HepG2 (cell line): ENCODE measurements at regions not wholly inside any gene's neighbourhood (a gene's known extent, or its start where the extent isn't known, plus 50 kb on each side); places are given as distances from the start of the nearest gene placed in this dataset.

ENCODE experiments used
- ATRX ChIP-seq: sonication (generic); formaldehyde crosslinking; IDR thresholded peaks from 2 replicates; pipeline ENCODE4 v1.4.0; 2020; ENCODE audit warnings: missing genetic modification reagents, borderline replicate concordance
- GABPA ChIP-seq, 2 experiments: IDR thresholded peaks; 2 replicates each; pipeline ENCODE4 v1.6.1; 2011 to 2016; ENCODE audit warnings: low read depth in 2 of 2, low read length in 1 of 2, missing biosample characterization in 1 of 2, missing genetic modification characterization in 1 of 2
- HNRNPL ChIP-seq: fragments of 200-400 bp; formaldehyde crosslinking; IDR thresholded peaks from 2 replicates; pipeline ENCODE4 v1.6.1; 2017; ENCODE audit warnings: mild to moderate bottlenecking, low read depth, low read length
- MEIS2 ChIP-seq: sonication (generic); formaldehyde crosslinking; IDR thresholded peaks from 2 replicates; pipeline ENCODE4 v1.9.0; 2021; ENCODE audit warnings: mild to moderate bottlenecking, missing genetic modification reagents
- NFE2L1 ChIP-seq: sonication (generic); formaldehyde crosslinking; IDR thresholded peaks from 2 replicates; pipeline ENCODE4 v1.4.0; 2020; ENCODE audit warnings: missing genetic modification reagents, mild to moderate bottlenecking, borderline replicate concordance
- NR2C2 ChIP-seq: sonication (generic); formaldehyde crosslinking; IDR thresholded peaks from 2 replicates; pipeline ENCODE4 v1.4.0; 2020; ENCODE audit warnings: missing genetic modification reagents, mild to moderate bottlenecking, moderate library complexity, borderline replicate concordance
- ONECUT2 ChIP-seq: sonication (generic); formaldehyde crosslinking; IDR thresholded peaks from 2 replicates; pipeline ENCODE4 v1.4.0; 2020; ENCODE audit warnings: missing genetic modification reagents
- POLR2G ChIP-seq: fragments of 200-400 bp; formaldehyde crosslinking; IDR thresholded peaks from 2 replicates; pipeline ENCODE4 v1.6.1; 2018; ENCODE audit warnings: mild to moderate bottlenecking, low read depth, low read length, moderate library complexity
- SMAD9 ChIP-seq: sonication (generic); formaldehyde crosslinking; IDR thresholded peaks from 2 replicates; pipeline ENCODE4 v1.5.1; 2020; ENCODE audit warnings: mild to moderate bottlenecking, missing genetic modification reagents
- STAT5B ChIP-seq: sonication (generic); formaldehyde crosslinking; IDR thresholded peaks from 2 replicates; pipeline ENCODE4 v1.4.0; 2020; ENCODE audit warnings: missing genetic modification reagents
- ZBTB8A ChIP-seq: sonication (generic); formaldehyde crosslinking; IDR thresholded peaks from 2 replicates; pipeline ENCODE4 v1.4.0; 2020; ENCODE audit warnings: mild to moderate bottlenecking, low read depth, missing genetic modification reagents, borderline replicate concordance
- ZC3H13 ChIP-seq: sonication (generic); formaldehyde crosslinking; IDR thresholded peaks from 2 replicates; pipeline ENCODE4 v1.8.1; 2023; ENCODE audit warnings: mild to moderate bottlenecking, missing genetic modification reagents, moderate library complexity
- ZNF567 ChIP-seq: sonication (generic); formaldehyde crosslinking; IDR thresholded peaks from 2 replicates; pipeline ENCODE4 v1.8.1; 2023; ENCODE audit warnings: mild to moderate bottlenecking, missing genetic modification reagents, borderline replicate concordance
- TF ChIP-seq, protein P1 (sequence below): sonication (generic); formaldehyde crosslinking; IDR thresholded peaks from 2 replicates; pipeline ENCODE4 v1.8.0; 2022; ENCODE audit warnings: mild to moderate bottlenecking, missing genetic modification reagents
- TF ChIP-seq, protein P2 (sequence below): sonication (generic); formaldehyde crosslinking; IDR thresholded peaks from 2 replicates; pipeline ENCODE4 v1.4.0; 2020; ENCODE audit warnings: missing genetic modification reagents
- TF ChIP-seq, protein P3 (sequence below): sonication (generic); formaldehyde crosslinking; IDR thresholded peaks from 2 replicates; pipeline ENCODE4 v1.4.0; 2020; ENCODE audit warnings: missing genetic modification reagents, borderline replicate concordance
- TF ChIP-seq, protein P4 (sequence below): IDR thresholded peaks from 2 replicates; pipeline ENCODE4 v1.6.1; 2012; ENCODE audit warnings: low read length, improper control_type of control experiment

DNA sequence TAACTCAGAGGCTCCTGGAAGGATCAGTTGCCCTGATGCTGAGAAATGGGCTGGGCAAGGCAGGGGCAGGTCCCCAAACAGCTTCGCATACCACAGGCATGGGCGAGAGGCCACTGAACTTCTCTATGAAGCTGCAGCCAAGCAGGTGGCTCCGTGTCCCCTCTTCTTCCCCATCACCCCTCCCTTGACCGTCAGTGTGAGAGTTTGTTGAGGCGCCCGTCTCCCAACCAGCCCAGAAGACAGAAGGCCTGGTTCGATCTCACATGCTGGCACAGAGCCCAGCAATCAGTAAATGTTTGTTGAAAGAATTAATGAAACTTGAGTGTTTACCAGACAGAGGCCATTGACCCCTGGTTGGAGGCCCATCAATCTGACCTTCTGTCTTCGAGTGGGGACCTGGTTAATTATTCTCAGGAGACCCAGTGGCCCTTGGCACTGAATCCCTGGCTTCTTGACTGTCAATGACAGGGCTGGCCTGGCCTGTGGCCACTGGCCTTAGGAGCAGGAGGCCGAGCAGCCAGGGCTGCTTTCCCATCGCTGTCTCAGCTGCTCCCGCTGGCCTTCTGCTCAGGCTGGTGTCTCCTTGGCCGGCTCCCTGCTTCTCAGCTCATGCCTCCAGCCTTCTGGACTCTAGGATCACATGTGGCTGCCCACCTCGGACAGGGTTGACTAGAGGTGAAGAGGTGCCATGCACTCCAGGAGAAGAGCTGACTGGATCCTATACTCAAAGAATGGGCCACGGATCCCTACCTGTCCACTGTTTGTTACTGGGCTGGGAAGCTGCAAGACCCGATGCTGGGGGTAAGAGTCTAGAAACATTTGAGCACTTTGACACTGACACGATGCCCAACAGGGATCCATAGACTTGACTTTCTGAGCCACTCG lies 113.4 kb downstream of the ASB7 start (continued):
- no peak for TF ChIP-seq STAT5B
- TF ChIP-seq ONECUT2 = peak; percentile 80
- TF ChIP-seq ZNF567 (CRISPR knock-in tag) = no peak
- TF ChIP-seq HNRNPL = no peak
- no peak for TF ChIP-seq ZBTB8A (CRISPR knock-in tag)
- peak; percentile 62; the same call in 1 of the 2 replicates for TF ChIP-seq NR2C2
- no peak for TF ChIP-seq GABPA (IDR thresholded peaks at IDR 0.05; ENCODE audit: low read depth, low read length)
- no peak for TF ChIP-seq GABPA (CRISPR knock-in tag; IDR thresholded peaks at IDR 0.05; ENCODE audit: low read depth)
- TF ChIP-seq, protein P1, sequence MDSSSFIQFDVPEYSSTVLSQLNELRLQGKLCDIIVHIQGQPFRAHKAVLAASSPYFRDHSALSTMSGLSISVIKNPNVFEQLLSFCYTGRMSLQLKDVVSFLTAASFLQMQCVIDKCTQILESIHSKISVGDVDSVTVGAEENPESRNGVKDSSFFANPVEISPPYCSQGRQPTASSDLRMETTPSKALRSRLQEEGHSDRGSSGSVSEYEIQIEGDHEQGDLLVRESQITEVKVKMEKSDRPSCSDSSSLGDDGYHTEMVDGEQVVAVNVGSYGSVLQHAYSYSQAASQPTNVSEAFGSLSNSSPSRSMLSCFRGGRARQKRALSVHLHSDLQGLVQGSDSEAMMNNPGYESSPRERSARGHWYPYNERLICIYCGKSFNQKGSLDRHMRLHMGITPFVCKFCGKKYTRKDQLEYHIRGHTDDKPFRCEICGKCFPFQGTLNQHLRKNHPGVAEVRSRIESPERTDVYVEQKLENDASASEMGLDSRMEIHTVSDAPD (CRISPR knock-in tag) = peak; percentile 80
- TF ChIP-seq, protein P2, sequence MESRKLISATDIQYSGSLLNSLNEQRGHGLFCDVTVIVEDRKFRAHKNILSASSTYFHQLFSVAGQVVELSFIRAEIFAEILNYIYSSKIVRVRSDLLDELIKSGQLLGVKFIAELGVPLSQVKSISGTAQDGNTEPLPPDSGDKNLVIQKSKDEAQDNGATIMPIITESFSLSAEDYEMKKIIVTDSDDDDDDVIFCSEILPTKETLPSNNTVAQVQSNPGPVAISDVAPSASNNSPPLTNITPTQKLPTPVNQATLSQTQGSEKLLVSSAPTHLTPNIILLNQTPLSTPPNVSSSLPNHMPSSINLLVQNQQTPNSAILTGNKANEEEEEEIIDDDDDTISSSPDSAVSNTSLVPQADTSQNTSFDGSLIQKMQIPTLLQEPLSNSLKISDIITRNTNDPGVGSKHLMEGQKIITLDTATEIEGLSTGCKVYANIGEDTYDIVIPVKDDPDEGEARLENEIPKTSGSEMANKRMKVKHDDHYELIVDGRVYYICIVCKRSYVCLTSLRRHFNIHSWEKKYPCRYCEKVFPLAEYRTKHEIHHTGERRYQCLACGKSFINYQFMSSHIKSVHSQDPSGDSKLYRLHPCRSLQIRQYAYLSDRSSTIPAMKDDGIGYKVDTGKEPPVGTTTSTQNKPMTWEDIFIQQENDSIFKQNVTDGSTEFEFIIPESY (CRISPR knock-in tag) = no peak
- TF ChIP-seq SMAD9 (CRISPR knock-in tag) = no peak
- peak; percentile 90 for TF ChIP-seq MEIS2
- TF ChIP-seq ZC3H13 (CRISPR knock-in tag) = no peak
- 0 out of 2 replicates have a peak, but pooled peaks have one; percentile 41 for TF ChIP-seq POLR2G
- TF ChIP-seq NFE2L1 = no peak
- TF ChIP-seq ATRX (CRISPR knock-in tag) = no peak
- TF ChIP-seq, protein P3, sequence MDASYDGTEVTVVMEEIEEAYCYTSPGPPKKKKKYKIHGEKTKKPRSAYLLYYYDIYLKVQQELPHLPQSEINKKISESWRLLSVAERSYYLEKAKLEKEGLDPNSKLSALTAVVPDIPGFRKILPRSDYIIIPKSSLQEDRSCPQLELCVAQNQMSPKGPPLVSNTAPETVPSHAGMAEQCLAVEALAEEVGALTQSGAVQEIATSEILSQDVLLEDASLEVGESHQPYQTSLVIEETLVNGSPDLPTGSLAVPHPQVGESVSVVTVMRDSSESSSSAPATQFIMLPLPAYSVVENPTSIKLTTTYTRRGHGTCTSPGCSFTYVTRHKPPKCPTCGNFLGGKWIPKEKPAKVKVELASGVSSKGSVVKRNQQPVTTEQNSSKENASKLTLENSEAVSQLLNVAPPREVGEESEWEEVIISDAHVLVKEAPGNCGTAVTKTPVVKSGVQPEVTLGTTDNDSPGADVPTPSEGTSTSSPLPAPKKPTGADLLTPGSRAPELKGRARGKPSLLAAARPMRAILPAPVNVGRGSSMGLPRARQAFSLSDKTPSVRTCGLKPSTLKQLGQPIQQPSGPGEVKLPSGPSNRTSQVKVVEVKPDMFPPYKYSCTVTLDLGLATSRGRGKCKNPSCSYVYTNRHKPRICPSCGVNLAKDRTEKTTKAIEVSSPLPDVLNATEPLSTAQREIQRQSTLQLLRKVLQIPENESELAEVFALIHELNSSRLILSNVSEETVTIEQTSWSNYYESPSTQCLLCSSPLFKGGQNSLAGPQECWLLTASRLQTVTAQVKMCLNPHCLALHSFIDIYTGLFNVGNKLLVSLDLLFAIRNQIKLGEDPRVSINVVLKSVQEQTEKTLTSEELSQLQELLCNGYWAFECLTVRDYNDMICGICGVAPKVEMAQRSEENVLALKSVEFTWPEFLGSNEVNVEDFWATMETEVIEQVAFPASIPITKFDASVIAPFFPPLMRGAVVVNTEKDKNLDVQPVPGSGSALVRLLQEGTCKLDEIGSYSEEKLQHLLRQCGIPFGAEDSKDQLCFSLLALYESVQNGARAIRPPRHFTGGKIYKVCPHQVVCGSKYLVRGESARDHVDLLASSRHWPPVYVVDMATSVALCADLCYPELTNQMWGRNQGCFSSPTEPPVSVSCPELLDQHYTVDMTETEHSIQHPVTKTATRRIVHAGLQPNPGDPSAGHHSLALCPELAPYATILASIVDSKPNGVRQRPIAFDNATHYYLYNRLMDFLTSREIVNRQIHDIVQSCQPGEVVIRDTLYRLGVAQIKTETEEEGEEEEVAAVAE (CRISPR knock-in tag) = peak; percentile 68; the same call in 1 of the 2 replicates
- TF ChIP-seq, protein P4, sequence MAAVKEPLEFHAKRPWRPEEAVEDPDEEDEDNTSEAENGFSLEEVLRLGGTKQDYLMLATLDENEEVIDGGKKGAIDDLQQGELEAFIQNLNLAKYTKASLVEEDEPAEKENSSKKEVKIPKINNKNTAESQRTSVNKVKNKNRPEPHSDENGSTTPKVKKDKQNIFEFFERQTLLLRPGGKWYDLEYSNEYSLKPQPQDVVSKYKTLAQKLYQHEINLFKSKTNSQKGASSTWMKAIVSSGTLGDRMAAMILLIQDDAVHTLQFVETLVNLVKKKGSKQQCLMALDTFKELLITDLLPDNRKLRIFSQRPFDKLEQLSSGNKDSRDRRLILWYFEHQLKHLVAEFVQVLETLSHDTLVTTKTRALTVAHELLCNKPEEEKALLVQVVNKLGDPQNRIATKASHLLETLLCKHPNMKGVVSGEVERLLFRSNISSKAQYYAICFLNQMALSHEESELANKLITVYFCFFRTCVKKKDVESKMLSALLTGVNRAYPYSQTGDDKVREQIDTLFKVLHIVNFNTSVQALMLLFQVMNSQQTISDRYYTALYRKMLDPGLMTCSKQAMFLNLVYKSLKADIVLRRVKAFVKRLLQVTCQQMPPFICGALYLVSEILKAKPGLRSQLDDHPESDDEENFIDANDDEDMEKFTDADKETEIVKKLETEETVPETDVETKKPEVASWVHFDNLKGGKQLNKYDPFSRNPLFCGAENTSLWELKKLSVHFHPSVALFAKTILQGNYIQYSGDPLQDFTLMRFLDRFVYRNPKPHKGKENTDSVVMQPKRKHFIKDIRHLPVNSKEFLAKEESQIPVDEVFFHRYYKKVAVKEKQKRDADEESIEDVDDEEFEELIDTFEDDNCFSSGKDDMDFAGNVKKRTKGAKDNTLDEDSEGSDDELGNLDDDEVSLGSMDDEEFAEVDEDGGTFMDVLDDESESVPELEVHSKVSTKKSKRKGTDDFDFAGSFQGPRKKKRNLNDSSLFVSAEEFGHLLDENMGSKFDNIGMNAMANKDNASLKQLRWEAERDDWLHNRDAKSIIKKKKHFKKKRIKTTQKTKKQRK = no peak
